Activated CD4-positive, alpha-beta T cell treated with anti-CD3 and anti-CD28 coated beads, Interleukin-2, amount 50 U/mL, for 16 hours (primary cell): ENCODE measurements at regions not wholly inside any gene's neighbourhood (a gene's known extent, or its start where the extent isn't known, plus 50 kb on each side); places are given as distances from the start of the nearest gene placed in this dataset.
"Not testable (repeated sequence)": the region's sequence is repeated elsewhere in the genome, so short reads cannot be mapped to it uniquely, and the experiment has no call there.

ENCODE experiments used
- DNase-seq: peaks from one replicate; pipeline ENCODE4 v3.0.0-alpha.2; 2020

DNA sequence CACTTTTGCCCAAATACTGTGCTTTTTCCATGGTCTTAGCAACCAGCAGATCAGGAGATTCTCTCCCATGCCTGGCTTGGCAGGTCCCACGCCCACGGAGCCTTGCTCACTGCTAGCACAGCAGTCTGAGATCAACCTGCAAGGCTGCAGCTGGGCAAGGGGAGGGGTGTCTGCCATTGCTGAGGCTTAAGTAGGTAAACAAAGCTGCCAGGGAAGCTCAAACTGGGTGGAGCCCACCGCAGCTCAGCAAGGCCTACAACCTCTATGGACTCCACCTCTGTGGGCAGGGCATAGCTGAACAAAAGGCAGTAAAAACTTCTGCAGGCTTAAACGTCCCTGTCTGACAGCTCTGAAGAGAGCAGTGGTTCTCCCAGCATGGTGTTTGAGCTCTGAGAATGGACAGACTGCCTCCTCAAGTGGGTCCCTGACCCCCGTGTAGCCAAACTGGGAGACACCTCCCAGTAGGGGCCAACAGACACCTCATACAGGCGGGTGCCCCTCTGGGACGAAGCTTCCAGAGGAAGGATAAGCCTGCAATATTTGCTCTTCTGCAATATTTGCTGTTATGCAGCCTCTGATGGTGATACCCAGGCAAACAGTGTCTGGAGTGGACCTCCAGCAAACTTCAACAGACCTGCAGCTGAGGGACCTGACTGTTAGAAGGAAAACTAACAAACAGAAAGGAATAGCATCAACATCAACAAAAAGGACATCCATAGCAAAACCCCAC, 132.8 kb upstream of the STARD13 start:
- DNase-seq: not testable (repeated sequence)

DNA sequence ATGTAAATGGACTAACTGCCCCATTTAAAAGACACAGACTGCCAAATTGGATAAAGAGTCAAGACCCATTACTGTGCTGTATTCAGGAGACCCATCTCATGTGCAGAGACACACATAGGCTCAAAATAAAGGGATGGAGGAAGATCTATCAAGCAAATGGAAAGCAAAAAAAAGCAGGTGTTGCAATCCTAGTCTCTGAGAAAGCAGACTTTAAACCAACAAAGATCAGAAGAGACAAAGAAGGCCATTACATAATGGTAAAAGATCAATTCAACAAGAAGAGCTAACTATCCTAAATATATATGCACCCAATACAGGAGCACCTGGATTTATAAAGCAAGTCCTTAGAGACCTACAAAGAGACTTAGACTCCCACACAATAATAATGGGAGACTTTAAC, 134.6 kb upstream of the STARD13 start:
- DNase-seq: not testable (repeated sequence)

DNA sequence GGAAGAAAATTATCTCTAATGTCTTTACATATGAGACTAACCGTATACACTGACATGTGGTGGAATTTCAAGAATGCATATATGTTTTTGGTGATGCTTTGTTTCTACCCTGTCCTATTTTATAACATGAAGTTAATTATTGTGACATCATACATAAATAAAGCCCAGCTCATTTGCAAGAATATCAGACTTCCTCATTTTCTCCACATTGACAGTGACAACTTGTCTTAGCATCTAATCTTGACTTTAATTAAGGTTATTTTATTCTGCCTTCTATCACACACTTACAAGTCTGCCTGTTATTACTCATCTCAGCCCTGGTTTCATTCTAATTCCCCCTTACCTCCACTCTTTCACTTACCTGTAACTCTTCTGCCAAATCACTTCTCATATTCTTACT, 140.6 kb upstream of the STARD13 start:
- no peak for DNase-seq

DNA sequence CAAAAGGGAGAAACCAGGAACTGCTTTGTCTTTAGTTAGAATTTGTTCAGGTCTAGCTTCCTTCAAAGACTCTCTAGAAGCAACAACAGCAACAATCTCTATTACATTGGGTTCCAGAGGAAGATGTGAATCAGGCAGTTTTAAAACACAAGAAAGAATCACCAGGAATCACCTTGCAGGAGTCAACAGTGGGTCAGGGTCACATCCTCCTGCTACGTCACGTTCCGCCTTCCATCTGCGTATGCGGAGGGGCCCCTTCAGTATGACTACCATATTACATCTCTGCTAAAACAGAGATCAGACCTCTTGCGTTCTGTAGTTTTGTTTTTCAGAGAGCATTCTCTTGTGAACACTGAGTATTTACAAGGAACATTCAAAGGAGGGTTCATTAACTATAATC, 147.8 kb upstream of the STARD13 start:
- DNase-seq: no peak

DNA sequence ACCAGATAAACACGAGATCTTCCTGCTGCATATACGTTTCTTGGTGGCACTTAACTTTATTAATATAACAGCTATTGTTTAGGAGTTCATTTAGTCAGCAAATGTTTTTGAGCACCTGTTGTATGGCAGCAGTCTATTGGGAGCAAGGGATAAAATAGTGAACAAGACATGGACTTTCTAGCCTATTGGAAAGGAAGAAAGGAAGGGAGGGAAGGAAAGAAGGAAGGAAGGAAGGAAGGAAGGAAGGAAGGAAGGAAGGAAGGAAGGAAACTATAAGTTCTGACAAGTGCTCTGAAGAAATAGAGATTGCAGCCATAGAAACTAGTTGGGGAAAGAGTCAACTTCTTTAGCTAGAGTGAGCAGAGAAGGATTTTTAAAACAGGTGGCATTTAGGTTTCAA, 149.1 kb upstream of the STARD13 start:
- DNase-seq: no peak

DNA sequence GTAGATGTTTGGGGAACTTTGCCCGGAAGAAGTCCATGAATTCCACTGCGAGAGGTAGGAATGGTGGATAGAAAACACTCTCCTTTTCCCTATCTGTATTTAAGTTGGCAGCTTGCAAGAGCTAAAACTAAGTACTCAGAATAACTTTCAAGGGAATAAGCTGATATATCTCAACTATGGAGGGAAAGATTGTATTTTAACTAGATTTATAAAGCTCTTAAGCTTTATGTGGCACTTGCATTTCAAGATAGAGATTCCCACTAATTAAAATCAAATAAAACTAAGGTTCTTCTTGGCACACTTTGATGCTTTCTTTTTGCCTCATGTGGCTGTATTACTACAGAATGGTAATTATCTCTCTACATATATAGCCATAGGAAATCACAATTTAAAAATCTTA, 149.7 kb upstream of the STARD13 start:
- no peak for DNase-seq

DNA sequence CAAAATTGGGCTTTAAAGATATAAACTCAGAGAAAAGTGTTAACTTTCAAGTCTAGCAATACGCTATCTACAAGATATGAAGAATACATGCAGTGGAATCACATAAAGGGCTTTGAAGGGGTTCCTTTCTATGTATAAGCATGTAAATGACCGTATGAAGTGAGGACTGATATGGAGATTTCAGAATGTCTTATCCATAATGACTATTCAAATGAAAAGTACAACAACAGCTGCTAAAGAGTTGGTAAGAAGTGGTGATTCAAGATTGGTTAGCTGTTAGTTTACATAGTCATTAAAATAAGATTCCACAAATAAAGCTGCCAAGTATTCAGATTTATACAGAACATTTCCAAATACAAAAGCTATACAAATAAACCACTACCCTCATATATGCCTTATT, 153.4 kb upstream of the STARD13 start:
- no peak for DNase-seq

DNA sequence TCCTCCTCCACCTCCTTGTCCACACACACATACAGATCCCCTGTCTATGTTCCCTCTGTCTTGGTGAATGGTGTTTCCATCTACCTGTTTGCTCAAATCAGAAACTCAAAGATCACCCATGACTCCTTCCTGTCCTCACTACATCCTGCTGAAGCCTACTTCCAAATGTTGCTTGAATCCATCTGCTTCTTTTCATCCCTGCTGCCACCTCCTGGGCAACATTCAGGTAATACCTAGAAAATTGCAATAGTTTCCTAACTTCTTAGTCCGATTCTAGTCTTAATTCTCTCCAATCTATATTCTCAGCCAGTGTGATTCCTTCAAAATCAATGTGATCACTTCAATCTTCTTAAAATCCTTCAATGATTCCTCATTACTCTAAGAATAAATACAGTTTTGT, 155.5 kb upstream of the STARD13 start:
- DNase-seq: no peak

DNA sequence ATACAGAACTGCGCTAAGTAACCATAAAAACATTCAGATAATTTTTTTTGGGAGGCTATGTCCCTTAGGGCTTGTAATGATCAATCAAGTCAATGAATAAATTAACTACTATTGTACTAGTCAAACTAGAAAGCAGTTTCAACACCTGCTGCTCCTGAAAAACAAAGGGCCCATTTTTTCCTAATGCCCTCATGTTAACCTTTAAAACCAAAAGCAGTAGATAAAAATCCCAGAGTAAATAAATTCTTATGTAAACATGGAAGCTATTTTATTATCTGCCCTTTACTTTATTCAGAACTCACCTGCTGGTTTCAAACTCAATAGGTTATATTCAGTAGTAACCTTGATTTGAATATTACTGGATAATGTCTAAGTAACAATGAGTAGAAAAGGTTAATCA, 159.5 kb upstream of the STARD13 start:
- no peak for DNase-seq

DNA sequence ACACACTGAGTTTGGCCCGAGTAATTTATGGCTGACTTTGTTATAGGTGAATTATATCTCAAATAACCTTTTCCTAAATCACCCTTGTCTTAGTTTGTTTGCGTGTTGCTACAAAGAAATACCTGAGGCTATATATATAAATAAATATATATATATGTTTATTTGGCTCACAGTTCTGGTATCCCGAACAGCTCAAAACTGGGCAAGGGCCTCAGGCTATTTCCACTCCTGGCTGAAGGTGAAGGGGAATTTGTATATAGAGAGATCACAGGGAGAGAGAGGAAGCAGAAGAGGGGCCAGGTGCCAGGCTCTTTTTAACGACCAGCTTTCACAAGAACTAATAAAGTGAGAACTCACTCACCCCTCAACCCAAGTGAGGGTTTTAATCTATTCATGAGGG, 159.9 kb upstream of the STARD13 start:
- no peak for DNase-seq

DNA sequence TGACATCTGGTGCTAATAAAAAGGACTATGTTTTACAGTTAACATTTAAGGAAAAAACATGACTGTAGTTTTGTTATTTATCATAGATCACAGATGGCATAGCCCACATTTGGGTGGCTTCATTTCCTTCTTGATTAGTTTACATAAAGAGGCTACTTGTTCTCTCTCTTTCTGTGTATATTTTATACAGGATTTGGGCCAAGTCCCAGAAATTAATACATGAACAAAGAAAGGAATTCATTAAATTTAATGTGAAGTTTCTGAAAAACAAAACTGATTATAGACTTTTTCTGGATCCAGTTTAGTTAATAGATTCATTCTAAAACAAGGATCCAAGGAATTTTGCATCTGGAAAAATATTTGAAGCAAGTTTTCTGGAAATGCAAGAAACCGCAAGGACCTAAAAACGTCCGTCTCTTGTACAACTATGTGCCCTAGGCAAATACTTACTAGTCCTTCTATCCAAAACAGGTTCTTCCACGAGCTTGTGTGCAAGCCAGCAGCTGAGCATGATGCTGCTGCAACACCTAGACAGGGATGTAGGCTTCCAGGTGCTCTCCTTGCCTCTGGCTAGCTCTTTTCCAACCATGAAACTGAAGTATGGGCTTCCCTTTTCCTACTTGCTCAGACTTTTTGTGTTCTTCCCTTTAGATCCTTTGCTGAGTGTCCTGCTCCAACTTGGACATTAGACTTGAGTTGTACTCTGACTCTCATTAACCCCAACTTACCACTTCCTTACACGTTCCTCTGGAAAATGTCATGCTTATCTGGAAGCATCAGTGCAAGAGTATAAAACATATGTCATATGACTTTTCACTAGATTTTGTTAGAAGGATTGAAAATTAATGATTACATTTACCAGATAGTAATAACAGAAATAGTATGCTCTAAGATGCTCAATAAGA, 161.5 kb upstream of the STARD13 start:
- DNase-seq: no peak

DNA sequence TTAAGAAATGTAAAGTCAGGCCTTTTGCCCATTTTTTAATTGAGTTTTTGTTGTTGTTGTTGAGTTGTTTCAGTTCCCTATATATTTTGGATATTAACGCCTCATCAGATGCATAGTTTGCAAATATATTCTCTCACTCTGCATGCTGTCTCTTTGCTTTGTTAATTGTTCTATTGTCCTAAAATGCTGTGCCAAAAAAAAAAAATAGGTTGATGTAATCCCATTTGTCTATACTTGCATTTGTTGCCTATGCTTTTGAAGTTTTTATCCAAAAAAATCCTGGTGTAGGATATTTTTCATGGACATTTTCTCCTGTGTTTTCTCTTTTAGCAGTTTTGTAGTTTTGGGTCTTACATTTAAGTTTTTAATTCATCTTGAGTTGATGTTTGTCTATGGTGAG, 163.3 kb upstream of the STARD13 start:
- no peak for DNase-seq

DNA sequence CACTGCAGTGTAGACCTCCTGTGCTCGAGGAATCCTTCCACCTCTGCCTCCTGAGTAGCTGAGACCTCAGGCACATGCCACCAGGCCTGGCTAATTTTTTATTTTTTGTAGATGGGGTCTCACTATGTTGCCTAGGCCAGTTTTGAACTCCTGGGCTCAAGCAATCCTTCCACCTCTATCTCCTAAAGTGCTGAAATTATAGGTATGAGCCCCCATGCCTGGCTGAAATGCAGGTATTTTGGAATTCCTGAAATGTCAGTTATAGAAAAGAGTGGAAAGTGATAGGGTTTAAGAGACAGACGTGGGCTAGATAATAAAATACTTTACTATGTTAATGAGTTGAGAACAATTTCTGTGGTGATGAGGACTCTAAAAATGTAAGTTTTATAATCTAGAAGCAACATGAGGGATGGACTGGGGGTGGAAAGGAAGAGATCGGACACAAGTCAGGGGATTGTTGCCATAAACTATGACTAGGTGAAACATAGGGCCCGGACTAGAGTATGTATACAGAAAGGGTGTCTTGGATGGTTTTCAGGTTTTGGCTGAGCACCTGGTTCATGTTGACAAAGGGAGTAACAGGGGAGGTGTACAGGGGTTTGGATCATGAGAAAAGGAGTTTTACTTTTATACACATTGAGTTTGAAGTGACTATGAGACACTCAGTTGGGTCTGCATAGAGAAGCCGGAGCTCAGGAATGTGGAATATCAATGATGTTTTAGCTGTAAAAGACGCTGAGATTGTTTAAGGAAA, 165.6 kb upstream of the STARD13 start:
- no peak for DNase-seq

DNA sequence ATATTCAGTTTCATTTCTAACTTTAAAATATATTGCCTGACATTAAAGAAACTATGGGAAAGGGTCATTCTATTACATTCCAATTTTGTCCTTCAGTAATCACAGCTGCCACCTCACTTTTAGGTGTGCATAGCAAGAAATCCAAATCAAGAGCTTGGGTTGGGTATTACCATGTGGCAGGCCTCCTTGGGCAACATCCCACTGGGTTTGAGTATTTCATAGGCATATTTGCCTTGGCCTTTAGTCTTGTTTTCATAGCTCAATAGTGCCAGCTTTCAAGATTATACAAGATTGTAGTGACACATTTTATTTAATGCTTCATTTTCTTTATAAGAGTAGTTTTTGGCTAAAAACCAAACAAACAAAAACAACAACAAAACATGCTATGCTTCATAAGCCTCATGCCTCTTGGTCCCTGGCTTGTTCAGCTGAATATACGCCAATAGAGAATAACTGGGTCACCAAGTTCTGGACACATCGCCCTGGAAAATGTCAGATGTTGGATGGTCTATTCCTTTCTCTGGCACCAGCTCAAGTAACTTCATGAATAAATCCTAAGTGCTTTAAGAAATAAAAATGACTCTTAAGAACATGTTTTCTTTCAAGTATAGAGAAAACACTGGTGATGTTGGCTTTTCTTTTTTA, 167.4 kb upstream of the STARD13 start:
- DNase-seq: no peak

DNA sequence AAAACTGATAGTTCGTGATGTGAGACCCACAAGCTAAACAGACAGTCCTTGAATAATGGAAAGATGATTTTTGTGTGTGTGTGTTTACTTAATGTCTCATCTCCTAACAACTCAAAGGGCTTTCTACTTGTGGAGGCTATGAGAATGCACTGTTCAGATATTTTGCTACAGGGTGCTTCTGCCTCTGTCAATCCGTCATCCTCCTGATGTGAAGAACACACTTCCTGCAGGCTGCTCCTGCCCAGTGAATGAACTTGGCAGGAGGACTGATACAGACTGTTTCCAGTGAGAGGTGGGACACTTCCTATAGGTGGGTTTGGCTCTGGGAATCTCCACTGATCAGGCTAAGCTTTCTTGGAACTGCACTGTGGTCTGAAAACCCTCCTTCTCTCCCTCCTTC, 168.4 kb upstream of the STARD13 start:
- DNase-seq: no peak

DNA sequence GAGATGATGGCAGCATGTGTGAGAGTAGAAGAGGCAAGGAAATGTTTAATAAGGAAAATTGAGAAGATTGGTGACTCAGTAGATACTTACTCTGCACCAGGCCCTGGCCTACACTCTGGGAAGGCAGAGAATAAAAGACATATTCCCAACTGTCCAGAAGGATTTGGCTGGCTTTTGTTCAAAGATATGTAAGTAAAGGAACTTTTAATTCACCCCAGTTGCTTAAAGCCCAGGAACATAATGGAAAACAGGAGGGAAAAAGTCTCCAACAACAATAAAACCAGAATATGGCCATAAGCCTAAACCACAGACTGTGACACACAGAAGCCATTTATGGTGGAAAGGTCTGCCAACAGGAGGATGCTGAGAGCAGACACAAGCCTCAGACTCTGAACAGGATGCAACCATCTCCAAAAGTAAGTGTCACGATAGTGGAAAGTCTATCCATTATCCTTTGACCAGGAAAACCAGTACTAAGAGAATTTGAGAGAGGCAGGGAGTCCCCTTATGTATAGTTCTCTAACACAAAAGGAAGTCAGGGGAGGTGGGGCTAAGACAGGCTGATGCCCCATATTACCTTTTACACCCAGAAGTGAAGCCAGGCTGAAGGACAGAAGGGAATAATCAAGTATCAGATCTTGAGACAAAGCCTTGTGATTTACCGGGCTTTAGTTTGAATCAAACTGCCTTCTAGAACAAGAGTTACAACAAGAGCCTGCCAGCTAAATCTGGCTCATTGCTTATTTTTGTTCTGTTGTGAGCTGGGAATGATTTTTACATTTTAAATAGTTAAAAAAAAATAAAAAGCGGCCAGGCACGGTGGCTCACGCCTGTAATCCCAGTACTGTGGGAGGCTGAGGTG, 169.5 kb upstream of the STARD13 start:
- no peak for DNase-seq

DNA sequence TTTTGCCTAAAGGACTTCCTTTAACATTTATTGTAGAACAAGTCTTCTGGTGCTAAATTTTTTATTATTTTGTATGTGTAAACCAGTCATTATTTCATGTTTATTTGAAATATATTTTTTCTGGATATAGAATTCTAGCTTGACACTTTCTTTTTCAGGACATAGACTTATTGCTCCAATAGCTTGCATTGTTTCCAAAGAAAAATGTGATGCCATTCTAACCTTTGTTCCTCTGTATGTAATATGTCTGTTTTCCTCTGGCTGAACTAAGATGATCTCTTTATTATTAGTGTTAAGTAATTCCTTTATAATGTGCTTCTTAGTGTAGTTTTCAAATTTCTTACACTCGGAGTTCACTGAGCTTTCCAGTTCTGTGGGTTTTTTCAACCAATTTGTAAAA, 174.1 kb upstream of the STARD13 start:
- no peak for DNase-seq

DNA sequence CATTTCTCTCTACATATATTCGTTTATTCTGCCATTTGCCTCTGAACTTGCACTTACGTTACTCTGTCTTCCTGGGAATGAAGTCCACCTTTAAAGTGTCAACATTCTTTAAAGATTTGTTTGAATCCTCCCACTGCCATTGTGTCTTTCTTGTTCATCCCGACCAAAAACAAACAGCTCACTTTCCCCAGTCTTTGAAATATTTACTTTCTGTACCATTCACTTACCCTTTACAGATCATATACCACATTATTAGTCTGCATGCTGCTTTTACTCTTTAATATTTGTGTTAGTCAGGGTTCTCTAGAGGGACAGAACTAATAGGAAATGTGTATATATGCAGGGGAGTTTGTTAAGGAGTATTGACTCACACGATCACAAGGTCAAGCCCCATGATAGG, 176.6 kb upstream of the STARD13 start:
- no peak for DNase-seq

DNA sequence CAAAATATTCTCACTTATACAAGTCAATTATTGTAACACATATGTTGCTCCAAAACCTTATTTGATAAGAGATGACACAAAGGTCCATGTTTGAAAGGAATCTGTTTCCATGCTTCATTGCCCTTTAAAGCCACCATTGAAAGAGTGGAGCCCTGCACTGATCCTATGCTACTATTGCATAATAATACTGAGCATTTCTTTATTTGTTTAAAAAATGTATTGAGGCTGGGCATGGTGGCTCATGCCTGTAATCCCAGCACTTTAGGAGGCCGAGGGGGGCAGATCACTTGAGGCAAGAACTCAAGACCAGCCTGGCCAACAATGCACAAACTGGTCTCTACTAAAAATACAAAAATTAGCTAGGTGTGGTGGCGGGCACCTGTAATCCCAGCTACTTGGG, 178.8 kb upstream of the STARD13 start:
- DNase-seq: no peak

DNA sequence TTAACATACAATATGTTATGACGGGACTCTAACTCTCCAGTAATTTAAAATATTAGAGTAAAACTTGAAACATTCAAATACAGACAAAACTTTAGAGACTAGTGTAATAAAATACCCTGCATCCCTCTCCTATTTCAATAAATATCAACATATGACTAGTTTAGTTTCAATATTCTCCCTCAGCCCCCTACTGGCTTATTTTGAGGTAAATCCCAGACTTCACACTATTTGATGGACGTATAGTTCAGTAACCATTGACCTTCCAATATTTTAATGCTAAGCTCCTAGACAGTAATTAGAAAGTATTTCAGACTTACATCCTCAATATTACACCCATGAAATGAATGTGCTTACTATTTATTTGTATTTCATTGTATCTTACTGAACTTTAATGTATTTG, 180.7 kb upstream of the STARD13 start:
- DNase-seq: no peak

DNA sequence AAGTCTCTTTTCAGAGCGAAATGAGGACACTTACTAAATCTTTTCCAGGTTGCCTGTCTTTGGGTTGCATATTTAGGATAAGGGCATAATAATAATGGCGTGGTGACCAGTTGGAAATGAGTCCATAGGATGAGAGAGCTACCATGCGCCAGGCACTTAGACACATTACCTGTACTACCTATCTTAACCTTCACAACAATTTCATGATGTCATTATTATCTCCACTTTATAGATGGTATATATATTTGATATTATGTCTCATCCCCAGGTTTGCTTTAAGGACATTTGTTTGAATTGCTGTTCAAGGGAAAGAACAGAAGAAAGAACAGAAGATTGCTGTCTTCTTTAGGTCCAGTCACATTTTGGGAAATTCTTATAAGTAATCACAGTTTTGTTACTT, 182.0 kb upstream of the STARD13 start:
- no peak for DNase-seq

DNA sequence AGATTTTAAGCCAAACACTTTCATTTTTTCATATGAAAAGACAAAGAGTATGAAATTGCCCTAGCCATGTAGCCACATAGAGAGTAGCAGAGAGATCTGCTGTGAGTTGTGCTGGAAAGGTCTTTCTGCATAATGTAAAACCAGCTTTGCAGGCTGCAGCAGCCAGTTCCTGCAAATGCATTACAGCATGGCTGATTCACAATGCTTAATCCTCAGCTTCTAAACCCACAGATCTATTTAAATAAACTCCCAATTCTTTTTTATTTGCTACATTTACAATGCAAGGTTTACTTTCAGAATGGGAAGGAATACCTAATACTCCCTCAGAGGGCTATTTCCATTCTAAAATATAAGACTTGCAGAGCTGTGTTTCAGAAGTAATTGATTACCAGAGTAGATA, 185.6 kb upstream of the STARD13 start:
- DNase-seq: no peak
